WTC11 (cell line): ENCODE measurements at regions not wholly inside any gene's neighbourhood (a gene's known extent, or its start where the extent isn't known, plus 50 kb on each side); places are given as distances from the start of the nearest gene placed in this dataset.

Experiments
- ATAC-seq: fragments of 200-7000 bp; cut with Tn5 transposase; 2 replicates; pipeline ENCODE4 v1.10.0; 2021; ENCODE audit warnings: mild to moderate bottlenecking, moderate library complexity
- CTCF ChIA-PET: fragments of 300-600 bp; sonication (Branson Sonifier 250); formaldehyde crosslinking; loops from one replicate; lab custom pipeline; 2021; ENCODE audit warnings: antibody characterized with exemption; lab: Charles Lee
- POLR2A ChIA-PET: fragments of 350-600 bp; sonication (Branson Sonifier 250); formaldehyde crosslinking; loops from one replicate; lab custom pipeline; 2021; ENCODE audit warnings: antibody characterized with exemption; lab: Charles Lee
- DNase-seq: peaks from one replicate; pipeline ENCODE4 v3.0.0; 2021; ENCODE audit warnings: low spot score
- H3K27ac Mint-ChIP-seq: 2 replicates; pipeline ENCODE4 v1.8.0; 2021; ENCODE audit warnings: mixed read lengths
- H3K27me3 Mint-ChIP-seq: 2 replicates; pipeline ENCODE4 v1.8.0; 2021; ENCODE audit warnings: low read depth, mild to moderate bottlenecking, moderate library complexity, mixed read lengths
- H3K36me3 Mint-ChIP-seq: 2 replicates; pipeline ENCODE4 v1.8.0; 2021; ENCODE audit warnings: mixed read lengths
- H3K4me1 Mint-ChIP-seq: 2 replicates; pipeline ENCODE4 v1.8.0; 2022; ENCODE audit warnings: mixed read lengths
- H3K4me3 Mint-ChIP-seq: 2 replicates; pipeline ENCODE4 v1.8.0; 2021; ENCODE audit warnings: mild to moderate bottlenecking, moderate library complexity, mixed read lengths
- H3K9me3 Mint-ChIP-seq: 2 replicates; pipeline ENCODE4 v1.8.0; 2021; ENCODE audit warnings: mixed read lengths
- ATF3 ChIP-seq: sonication (generic); formaldehyde crosslinking; conservative IDR thresholded peaks from 2 replicates; pipeline ENCODE4 v1.8.1; 2022; ENCODE audit warnings: mild to moderate bottlenecking, missing genetic modification reagents
- CREM ChIP-seq: sonication (generic); formaldehyde crosslinking; IDR thresholded peaks from 2 replicates; pipeline ENCODE4 v1.8.1; 2022; ENCODE audit warnings: mild to moderate bottlenecking, missing genetic modification reagents, moderate library complexity
- ESRRA ChIP-seq: sonication (generic); formaldehyde crosslinking; IDR thresholded peaks from 2 replicates; pipeline ENCODE4 v1.8.1; 2022; ENCODE audit warnings: mild to moderate bottlenecking, missing genetic modification reagents, borderline replicate concordance
- FOXP4 ChIP-seq: sonication (generic); formaldehyde crosslinking; IDR thresholded peaks from 2 replicates; pipeline ENCODE4 v1.8.0; 2022; ENCODE audit warnings: mild to moderate bottlenecking, missing genetic modification reagents
- JAZF1 ChIP-seq: fragments of 250-450 bp; sonication (Bioruptor Pico); IDR thresholded peaks from 2 replicates; pipeline ENCODE4 v1.9.0; 2021; ENCODE audit warnings: moderate library complexity, mild to moderate bottlenecking, inconsistent platforms
- MLX ChIP-seq: sonication (generic); formaldehyde crosslinking; IDR thresholded peaks from 2 replicates; pipeline ENCODE4 v1.8.1; 2023; ENCODE audit warnings: mild to moderate bottlenecking, missing genetic modification reagents, moderate library complexity
- NFATC4 ChIP-seq: fragments of 250-450 bp; sonication (Bioruptor Pico); IDR thresholded peaks from 2 replicates; pipeline ENCODE4 v1.9.0; 2021; ENCODE audit warnings: mild to moderate bottlenecking
- SMAD3 ChIP-seq: sonication (generic); formaldehyde crosslinking; IDR thresholded peaks from 2 replicates; pipeline ENCODE4 v1.8.0; 2022; ENCODE audit warnings: missing genetic modification reagents, mild to moderate bottlenecking, borderline replicate concordance
- TEAD4 ChIP-seq: sonication (generic); formaldehyde crosslinking; IDR thresholded peaks from 2 replicates; pipeline ENCODE4 v1.8.0; 2022; ENCODE audit warnings: mild to moderate bottlenecking, missing genetic modification reagents
- ZNF219 ChIP-seq: sonication (generic); formaldehyde crosslinking; IDR thresholded peaks from 2 replicates; pipeline ENCODE4 v1.8.0; 2023; ENCODE audit warnings: missing genetic modification reagents, mild to moderate bottlenecking, borderline replicate concordance
- TF ChIP-seq, protein P1 (sequence below): sonication (generic); formaldehyde crosslinking; IDR thresholded peaks from 2 replicates; pipeline ENCODE4 v1.8.1; 2023; ENCODE audit warnings: mild to moderate bottlenecking, missing genetic modification reagents, borderline replicate concordance
- TF ChIP-seq, protein P2 (sequence below): sonication (generic); formaldehyde crosslinking; IDR thresholded peaks from 2 replicates; pipeline ENCODE4 v1.8.0; 2023; ENCODE audit warnings: missing genetic modification reagents
- TF ChIP-seq, protein P3 (sequence below): sonication (generic); formaldehyde crosslinking; IDR thresholded peaks from 2 replicates; pipeline ENCODE4 v1.8.0; 2022; ENCODE audit warnings: mild to moderate bottlenecking, missing genetic modification reagents
- TF ChIP-seq, protein P4 (sequence below): fragments of 250-450 bp; sonication (Bioruptor Pico); IDR thresholded peaks from 2 replicates; pipeline ENCODE4 v1.9.0; 2021; ENCODE audit warnings: mild to moderate bottlenecking, borderline replicate concordance

GRCh38 chr10:71079761-71080380, 132.5 kb upstream of the UNC5B start:
- no peak for TF ChIP-seq ATF3 (CRISPR knock-in tag)
- TF ChIP-seq ZNF219 (CRISPR knock-in tag), result no peak
- TF ChIP-seq, protein P1, sequence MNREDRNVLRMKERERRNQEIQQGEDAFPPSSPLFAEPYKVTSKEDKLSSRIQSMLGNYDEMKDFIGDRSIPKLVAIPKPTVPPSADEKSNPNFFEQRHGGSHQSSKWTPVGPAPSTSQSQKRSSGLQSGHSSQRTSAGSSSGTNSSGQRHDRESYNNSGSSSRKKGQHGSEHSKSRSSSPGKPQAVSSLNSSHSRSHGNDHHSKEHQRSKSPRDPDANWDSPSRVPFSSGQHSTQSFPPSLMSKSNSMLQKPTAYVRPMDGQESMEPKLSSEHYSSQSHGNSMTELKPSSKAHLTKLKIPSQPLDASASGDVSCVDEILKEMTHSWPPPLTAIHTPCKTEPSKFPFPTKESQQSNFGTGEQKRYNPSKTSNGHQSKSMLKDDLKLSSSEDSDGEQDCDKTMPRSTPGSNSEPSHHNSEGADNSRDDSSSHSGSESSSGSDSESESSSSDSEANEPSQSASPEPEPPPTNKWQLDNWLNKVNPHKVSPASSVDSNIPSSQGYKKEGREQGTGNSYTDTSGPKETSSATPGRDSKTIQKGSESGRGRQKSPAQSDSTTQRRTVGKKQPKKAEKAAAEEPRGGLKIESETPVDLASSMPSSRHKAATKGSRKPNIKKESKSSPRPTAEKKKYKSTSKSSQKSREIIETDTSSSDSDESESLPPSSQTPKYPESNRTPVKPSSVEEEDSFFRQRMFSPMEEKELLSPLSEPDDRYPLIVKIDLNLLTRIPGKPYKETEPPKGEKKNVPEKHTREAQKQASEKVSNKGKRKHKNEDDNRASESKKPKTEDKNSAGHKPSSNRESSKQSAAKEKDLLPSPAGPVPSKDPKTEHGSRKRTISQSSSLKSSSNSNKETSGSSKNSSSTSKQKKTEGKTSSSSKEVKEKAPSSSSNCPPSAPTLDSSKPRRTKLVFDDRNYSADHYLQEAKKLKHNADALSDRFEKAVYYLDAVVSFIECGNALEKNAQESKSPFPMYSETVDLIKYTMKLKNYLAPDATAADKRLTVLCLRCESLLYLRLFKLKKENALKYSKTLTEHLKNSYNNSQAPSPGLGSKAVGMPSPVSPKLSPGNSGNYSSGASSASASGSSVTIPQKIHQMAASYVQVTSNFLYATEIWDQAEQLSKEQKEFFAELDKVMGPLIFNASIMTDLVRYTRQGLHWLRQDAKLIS (CRISPR knock-in tag), result no peak
- TF ChIP-seq JAZF1 (CRISPR knock-in tag), result no peak
- TF ChIP-seq MLX (CRISPR knock-in tag), result no peak
- peaks cover 26% of the 10 kb centered on the region for H3K4me1 Mint-ChIP-seq
- no peak for ATAC-seq
- H3K27ac Mint-ChIP-seq, result no peak overlapping the region
- DNase-seq, result peak; percentile 6
- no peak overlapping the region for H3K4me3 Mint-ChIP-seq
- peaks cover 4% of the 10 kb centered on the region for H3K27me3 Mint-ChIP-seq
- ChIA-PET CTCF (no interaction called here), POLR2A (no interaction called here)
- H3K36me3 Mint-ChIP-seq, result no peaks in the 10 kb centered on the region
- H3K9me3 Mint-ChIP-seq, result peaks cover 5% of the 10 kb centered on the region; the same call in 1 of the 2 replicates

DNA sequence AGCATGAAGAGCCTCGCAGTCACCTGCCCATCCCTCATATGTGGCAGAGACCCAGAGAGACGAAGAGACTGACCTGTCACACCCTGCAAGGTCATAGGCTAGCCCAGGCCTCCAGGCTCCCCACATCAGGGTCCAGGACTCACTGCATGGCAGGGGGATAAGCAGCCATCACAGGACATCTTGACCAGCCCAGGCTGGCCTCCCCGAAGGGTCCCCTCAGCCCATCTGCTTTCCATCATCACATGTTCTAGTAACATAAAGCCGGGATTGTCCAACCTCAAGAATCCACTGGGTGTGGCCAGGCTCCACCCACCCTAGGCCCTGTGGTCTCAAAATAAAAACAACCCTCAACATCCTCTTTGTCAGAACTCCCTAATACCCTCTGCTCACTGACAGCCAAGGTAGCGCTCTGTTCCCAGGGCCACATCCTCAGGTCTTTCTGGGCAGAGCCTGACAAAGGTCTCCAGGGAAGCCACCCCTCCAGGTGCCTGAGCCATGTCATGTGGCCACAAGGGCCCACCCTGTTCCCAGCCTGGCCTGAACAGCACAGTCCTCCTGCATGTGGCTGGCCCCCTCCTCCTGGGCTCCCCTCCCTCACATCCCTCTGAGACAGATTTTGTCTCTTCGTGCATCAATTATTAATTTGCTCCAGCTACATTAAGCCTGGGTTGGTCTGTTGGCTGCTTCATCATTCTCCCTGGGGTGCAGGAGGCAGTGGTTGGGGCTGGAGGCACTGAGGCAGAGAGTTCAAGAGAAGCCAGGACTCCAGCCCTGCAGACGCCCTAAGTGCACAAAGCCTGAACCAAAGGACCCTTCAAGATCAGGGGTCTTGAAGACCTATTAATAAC, 131.8 kb upstream of the UNC5B start:
- POLR2A ChIA-PET, result no interaction called here
- H3K27ac Mint-ChIP-seq, result no peak overlapping the region
- H3K4me1 Mint-ChIP-seq, result peaks cover 20% of the 10 kb centered on the region
- peak; percentile 4 for DNase-seq
- peaks cover 5% of the 10 kb centered on the region; the same call in 1 of the 2 replicates for H3K9me3 Mint-ChIP-seq
- no peaks in the 10 kb centered on the region for H3K36me3 Mint-ChIP-seq
- ATAC-seq, result no peak
- H3K4me3 Mint-ChIP-seq, result no peak overlapping the region
- peaks cover 4% of the 10 kb centered on the region for H3K27me3 Mint-ChIP-seq
- TF ChIP-seq, protein P2, sequence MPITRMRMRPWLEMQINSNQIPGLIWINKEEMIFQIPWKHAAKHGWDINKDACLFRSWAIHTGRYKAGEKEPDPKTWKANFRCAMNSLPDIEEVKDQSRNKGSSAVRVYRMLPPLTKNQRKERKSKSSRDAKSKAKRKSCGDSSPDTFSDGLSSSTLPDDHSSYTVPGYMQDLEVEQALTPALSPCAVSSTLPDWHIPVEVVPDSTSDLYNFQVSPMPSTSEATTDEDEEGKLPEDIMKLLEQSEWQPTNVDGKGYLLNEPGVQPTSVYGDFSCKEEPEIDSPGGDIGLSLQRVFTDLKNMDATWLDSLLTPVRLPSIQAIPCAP (CRISPR knock-in tag), result no peak
- TF ChIP-seq, protein P3, sequence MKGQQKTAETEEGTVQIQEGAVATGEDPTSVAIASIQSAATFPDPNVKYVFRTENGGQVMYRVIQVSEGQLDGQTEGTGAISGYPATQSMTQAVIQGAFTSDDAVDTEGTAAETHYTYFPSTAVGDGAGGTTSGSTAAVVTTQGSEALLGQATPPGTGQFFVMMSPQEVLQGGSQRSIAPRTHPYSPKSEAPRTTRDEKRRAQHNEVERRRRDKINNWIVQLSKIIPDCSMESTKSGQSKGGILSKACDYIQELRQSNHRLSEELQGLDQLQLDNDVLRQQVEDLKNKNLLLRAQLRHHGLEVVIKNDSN (CRISPR knock-in tag), result no peak
- TF ChIP-seq TEAD4 (CRISPR knock-in tag) (no peak), ESRRA (CRISPR knock-in tag) (no peak), SMAD3 (CRISPR knock-in tag) (no peak), NFATC4 (CRISPR knock-in tag) (no peak), CREM (CRISPR knock-in tag) (no peak), FOXP4 (no peak)
- TF ChIP-seq, protein P4, sequence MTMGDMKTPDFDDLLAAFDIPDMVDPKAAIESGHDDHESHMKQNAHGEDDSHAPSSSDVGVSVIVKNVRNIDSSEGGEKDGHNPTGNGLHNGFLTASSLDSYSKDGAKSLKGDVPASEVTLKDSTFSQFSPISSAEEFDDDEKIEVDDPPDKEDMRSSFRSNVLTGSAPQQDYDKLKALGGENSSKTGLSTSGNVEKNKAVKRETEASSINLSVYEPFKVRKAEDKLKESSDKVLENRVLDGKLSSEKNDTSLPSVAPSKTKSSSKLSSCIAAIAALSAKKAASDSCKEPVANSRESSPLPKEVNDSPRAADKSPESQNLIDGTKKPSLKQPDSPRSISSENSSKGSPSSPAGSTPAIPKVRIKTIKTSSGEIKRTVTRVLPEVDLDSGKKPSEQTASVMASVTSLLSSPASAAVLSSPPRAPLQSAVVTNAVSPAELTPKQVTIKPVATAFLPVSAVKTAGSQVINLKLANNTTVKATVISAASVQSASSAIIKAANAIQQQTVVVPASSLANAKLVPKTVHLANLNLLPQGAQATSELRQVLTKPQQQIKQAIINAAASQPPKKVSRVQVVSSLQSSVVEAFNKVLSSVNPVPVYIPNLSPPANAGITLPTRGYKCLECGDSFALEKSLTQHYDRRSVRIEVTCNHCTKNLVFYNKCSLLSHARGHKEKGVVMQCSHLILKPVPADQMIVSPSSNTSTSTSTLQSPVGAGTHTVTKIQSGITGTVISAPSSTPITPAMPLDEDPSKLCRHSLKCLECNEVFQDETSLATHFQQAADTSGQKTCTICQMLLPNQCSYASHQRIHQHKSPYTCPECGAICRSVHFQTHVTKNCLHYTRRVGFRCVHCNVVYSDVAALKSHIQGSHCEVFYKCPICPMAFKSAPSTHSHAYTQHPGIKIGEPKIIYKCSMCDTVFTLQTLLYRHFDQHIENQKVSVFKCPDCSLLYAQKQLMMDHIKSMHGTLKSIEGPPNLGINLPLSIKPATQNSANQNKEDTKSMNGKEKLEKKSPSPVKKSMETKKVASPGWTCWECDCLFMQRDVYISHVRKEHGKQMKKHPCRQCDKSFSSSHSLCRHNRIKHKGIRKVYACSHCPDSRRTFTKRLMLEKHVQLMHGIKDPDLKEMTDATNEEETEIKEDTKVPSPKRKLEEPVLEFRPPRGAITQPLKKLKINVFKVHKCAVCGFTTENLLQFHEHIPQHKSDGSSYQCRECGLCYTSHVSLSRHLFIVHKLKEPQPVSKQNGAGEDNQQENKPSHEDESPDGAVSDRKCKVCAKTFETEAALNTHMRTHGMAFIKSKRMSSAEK (CRISPR knock-in tag), result no peak
- TF ChIP-seq, protein P1 (CRISPR knock-in tag), result no peak
- CTCF ChIA-PET, result no interaction called here
